K562 (cell line): ENCODE measurements at regions not wholly inside any gene's neighbourhood (a gene's known extent, or its start where the extent isn't known, plus 50 kb on each side); places are given as distances from the start of the nearest gene placed in this dataset.

Source experiments
- CREB3 ChIP-seq: fragments of 450-650 bp; conservative IDR thresholded peaks from 2 replicates; pipeline ENCODE4 v1.6.1; 2016; ENCODE audit warnings: missing genetic modification characterization, low read depth, mild to moderate bottlenecking, missing compliant biosample characterization, moderate library complexity
- DACH1 ChIP-seq: fragments of 450-650 bp; IDR thresholded peaks from 2 replicates; pipeline ENCODE4 v1.6.1; 2018; ENCODE audit not compliant: partially characterized antibody
- FOXO4 ChIP-seq: fragments of 450-650 bp; formaldehyde crosslinking; IDR thresholded peaks from 2 replicates; pipeline ENCODE4 v1.4.0; 2020; ENCODE audit warnings: mild to moderate bottlenecking, moderate library complexity
- GTF2F1 ChIP-seq: IDR thresholded peaks from 2 replicates; pipeline ENCODE4 v1.6.1; 2011; ENCODE audit warnings: low read depth, low read length, improper control_type of control experiment
- IFI16 ChIP-seq: fragments of 250-450 bp; sonication (Bioruptor Pico); IDR thresholded peaks from 2 replicates; pipeline ENCODE4 v2.1.2; 2022; ENCODE audit warnings: mild to moderate bottlenecking, inconsistent platforms
- KAT8 ChIP-seq: fragments of 450-650 bp; IDR thresholded peaks from 2 replicates; pipeline ENCODE4 v1.6.1; 2016; ENCODE audit warnings: low read depth, mild to moderate bottlenecking
- NFE2L1 ChIP-seq: fragments of 450-650 bp; IDR thresholded peaks from 2 replicates; pipeline ENCODE4 v1.6.1; 2016; ENCODE audit warnings: missing genetic modification characterization, low read depth, mild to moderate bottlenecking, missing compliant biosample characterization, moderate library complexity, borderline replicate concordance
- NR2F6 ChIP-seq: fragments of 450-650 bp; formaldehyde crosslinking; IDR thresholded peaks from 2 replicates; pipeline ENCODE4 v1.4.0; 2020; ENCODE audit warnings: mild to moderate bottlenecking
- TRIM25 ChIP-seq: fragments of 450-650 bp; IDR thresholded peaks from 2 replicates; pipeline ENCODE4 v1.7.0; 2016; ENCODE audit warnings: borderline replicate concordance
- ZC3H4 ChIP-seq: sonication (generic); formaldehyde crosslinking; IDR thresholded peaks from 2 replicates; pipeline ENCODE4 v1.9.0; 2021; ENCODE audit warnings: missing genetic modification reagents, borderline replicate concordance
- ZFPM2 ChIP-seq: fragments of 250-450 bp; sonication (Bioruptor Pico); IDR thresholded peaks from 2 replicates; pipeline ENCODE4 v1.5.1; 2022; ENCODE audit warnings: mild to moderate bottlenecking
- ZNF3 ChIP-seq: fragments of 250-450 bp; sonication (Bioruptor Pico); IDR thresholded peaks from 2 replicates; pipeline ENCODE4 v1.5.0; 2021; ENCODE audit warnings: mild to moderate bottlenecking, moderate library complexity
- ZNF408 ChIP-seq: fragments of 250-450 bp; sonication (Bioruptor Pico); IDR thresholded peaks from 2 replicates; pipeline ENCODE4 v1.4.0; 2020; ENCODE audit warnings: low read depth, mild to moderate bottlenecking, moderate library complexity
- TF ChIP-seq, protein P1 (sequence below): sonication (generic); formaldehyde crosslinking; IDR thresholded peaks from 2 replicates; pipeline ENCODE4 v1.8.0; 2023; ENCODE audit warnings: mild to moderate bottlenecking, missing genetic modification reagents
- TF ChIP-seq, protein P2 (sequence below): IDR thresholded peaks from 3 replicates; pipeline ENCODE4 v1.6.1; 2011; ENCODE audit warnings: borderline replicate concordance, mild to moderate bottlenecking, moderate library complexity; ENCODE audit not compliant: insufficient read length; ENCODE audit errors: extremely low read depth
- TF ChIP-seq, protein P3 (sequence below): sonication (generic); formaldehyde crosslinking; IDR thresholded peaks from 2 replicates; pipeline ENCODE4 v1.8.0; 2022; ENCODE audit warnings: missing genetic modification reagents, mild to moderate bottlenecking, borderline replicate concordance

DNA sequence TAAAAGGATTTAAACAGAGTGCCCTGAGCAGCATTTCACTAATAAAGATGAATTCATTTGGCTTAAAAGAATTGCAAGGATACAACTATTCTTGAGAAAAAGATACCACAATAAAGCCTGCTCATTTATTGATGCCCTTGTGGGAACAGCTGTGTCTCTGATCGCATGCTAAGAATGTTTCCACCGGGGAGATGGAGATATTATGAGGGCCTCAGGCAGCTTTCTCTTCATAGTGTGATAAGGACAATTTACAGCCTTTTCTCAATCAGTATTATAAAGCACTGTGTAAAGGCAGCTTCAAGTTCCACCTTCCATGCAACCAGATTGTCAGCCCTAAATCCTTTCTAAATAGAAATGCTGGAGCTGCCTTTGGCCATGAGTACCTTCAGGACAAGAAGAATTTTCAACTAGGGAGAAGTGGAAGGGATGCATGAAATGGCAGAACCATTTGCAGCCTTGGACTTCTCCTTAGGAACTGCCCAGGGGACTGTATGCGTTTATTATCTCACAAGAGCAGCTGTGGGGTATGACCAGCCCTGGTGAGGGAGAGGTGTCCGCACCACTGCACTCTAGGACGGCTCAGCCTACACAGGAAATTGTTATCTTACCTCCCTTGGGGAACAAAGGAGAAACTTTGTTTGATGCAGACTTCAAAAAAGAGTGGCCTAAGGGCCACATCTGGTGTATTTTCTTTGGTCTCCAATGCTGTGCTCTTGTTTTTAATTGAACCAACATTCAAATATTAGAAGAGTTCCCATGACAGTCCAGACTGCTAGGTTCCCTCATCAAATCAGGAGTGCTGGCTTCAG, 116.9 kb upstream of the PCGF5 start (continued):
- no peak for TF ChIP-seq FOXO4 (CRISPR knock-in tag)
- TF ChIP-seq, protein P1, sequence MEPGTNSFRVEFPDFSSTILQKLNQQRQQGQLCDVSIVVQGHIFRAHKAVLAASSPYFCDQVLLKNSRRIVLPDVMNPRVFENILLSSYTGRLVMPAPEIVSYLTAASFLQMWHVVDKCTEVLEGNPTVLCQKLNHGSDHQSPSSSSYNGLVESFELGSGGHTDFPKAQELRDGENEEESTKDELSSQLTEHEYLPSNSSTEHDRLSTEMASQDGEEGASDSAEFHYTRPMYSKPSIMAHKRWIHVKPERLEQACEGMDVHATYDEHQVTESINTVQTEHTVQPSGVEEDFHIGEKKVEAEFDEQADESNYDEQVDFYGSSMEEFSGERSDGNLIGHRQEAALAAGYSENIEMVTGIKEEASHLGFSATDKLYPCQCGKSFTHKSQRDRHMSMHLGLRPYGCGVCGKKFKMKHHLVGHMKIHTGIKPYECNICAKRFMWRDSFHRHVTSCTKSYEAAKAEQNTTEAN: no peak
- no peak for TF ChIP-seq NFE2L1 (tag)
- no peak for TF ChIP-seq TRIM25
- TF ChIP-seq KAT8: no peak
- no peak for TF ChIP-seq GTF2F1
- TF ChIP-seq, protein P2, sequence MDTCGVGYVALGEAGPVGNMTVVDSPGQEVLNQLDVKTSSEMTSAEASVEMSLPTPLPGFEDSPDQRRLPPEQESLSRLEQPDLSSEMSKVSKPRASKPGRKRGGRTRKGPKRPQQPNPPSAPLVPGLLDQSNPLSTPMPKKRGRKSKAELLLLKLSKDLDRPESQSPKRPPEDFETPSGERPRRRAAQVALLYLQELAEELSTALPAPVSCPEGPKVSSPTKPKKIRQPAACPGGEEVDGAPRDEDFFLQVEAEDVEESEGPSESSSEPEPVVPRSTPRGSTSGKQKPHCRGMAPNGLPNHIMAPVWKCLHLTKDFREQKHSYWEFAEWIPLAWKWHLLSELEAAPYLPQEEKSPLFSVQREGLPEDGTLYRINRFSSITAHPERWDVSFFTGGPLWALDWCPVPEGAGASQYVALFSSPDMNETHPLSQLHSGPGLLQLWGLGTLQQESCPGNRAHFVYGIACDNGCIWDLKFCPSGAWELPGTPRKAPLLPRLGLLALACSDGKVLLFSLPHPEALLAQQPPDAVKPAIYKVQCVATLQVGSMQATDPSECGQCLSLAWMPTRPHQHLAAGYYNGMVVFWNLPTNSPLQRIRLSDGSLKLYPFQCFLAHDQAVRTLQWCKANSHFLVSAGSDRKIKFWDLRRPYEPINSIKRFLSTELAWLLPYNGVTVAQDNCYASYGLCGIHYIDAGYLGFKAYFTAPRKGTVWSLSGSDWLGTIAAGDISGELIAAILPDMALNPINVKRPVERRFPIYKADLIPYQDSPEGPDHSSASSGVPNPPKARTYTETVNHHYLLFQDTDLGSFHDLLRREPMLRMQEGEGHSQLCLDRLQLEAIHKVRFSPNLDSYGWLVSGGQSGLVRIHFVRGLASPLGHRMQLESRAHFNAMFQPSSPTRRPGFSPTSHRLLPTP: no peak
- no peak for TF ChIP-seq NR2F6 (CRISPR knock-in tag)
- TF ChIP-seq ZC3H4 (CRISPR knock-in tag): no peak
- TF ChIP-seq, protein P3, sequence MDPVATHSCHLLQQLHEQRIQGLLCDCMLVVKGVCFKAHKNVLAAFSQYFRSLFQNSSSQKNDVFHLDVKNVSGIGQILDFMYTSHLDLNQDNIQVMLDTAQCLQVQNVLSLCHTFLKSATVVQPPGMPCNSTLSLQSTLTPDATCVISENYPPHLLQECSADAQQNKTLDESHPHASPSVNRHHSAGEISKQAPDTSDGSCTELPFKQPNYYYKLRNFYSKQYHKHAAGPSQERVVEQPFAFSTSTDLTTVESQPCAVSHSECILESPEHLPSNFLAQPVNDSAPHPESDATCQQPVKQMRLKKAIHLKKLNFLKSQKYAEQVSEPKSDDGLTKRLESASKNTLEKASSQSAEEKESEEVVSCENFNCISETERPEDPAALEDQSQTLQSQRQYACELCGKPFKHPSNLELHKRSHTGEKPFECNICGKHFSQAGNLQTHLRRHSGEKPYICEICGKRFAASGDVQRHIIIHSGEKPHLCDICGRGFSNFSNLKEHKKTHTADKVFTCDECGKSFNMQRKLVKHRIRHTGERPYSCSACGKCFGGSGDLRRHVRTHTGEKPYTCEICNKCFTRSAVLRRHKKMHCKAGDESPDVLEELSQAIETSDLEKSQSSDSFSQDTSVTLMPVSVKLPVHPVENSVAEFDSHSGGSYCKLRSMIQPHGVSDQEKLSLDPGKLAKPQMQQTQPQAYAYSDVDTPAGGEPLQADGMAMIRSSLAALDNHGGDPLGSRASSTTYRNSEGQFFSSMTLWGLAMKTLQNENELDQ (CRISPR knock-in tag): no peak
- TF ChIP-seq CREB3: no peak
- no peak for TF ChIP-seq ZNF3 (CRISPR knock-in tag)
- peak; percentile 5 for TF ChIP-seq DACH1
- TF ChIP-seq IFI16 (CRISPR knock-in tag): no peak
- no peak for TF ChIP-seq ZFPM2 (CRISPR knock-in tag)
- TF ChIP-seq ZNF408 (CRISPR knock-in tag): no peak
